HCT116 (cell line): ENCODE measurements at regions not wholly inside any gene's neighbourhood (a gene's known extent, or its start where the extent isn't known, plus 50 kb on each side); places are given as distances from the start of the nearest gene placed in this dataset.
"Not testable (repeated sequence)": the region's sequence is repeated elsewhere in the genome, so short reads cannot be mapped to it uniquely, and the experiment has no call there.

Experiments
- ATAC-seq: fragments of 200-7000 bp; cut with Tn5 transposase; 2 replicates; pipeline ENCODE4 v1.9.1; 2020; ENCODE audit warnings: mild to moderate bottlenecking, moderate library complexity
- BruUV-seq: library from RNA; stranded (reverse); fragments of 400-500 nt; replicated peaks from 2 replicates; lab custom pipeline; 2021; lab: Mats Ljungman, UMichigan
- CTCF ChIA-PET: fragments of 300-600 bp; sonication (Branson Sonifier 250); formaldehyde crosslinking; loops from one replicate; lab custom pipeline; 2021; ENCODE audit warnings: antibody characterized with exemption; lab: Charles Lee
- POLR2A ChIA-PET: fragments of 300-600, 350-600 bp; sonication (Branson Sonifier 250); formaldehyde crosslinking; loops from one replicate; lab custom pipeline; 2021; ENCODE audit warnings: antibody characterized with exemption; lab: Charles Lee
- RAD21 ChIA-PET, 2 experiments: fragments of 300-600 bp; sonication (Branson Sonifier 250); formaldehyde crosslinking; loops; one replicate each; lab custom pipeline; 2023; ENCODE audit warnings: low total read pairs in 2 of 2; ENCODE audit not compliant: uncharacterized antibody in 2 of 2, unreplicated experiment in 2 of 2, low non-redundant PET in 1 of 2; lab: Charles Lee
- DNase-seq: peaks from one replicate; pipeline ENCODE4 v3.0.0-alpha.2; 2010; ENCODE audit warnings: low read depth, low spot score
- H2AFZ ChIP-seq: fragments of 200-600 bp; shearing (Covaris generic), sonication (generic); 2 replicates; pipeline ENCODE4 v1.6.1; 2017; ENCODE audit warnings: low read depth, mixed run types, mixed read lengths, antibody characterized with exemption, low read length; ENCODE audit not compliant: poor library complexity, severe bottlenecking
- H3K27ac ChIP-seq: 2 replicates; pipeline ENCODE4 v1.5.1; 2012; ENCODE audit warnings: low read depth, low read length
- H3K27me3 ChIP-seq: fragments of 200-600 bp; sonication (generic); 2 replicates; pipeline ENCODE4 v1.6.1; 2016; ENCODE audit warnings: mixed run types, low read length, mixed read lengths; ENCODE audit not compliant: insufficient read depth
- H3K36me3 ChIP-seq, 2 experiments: fragments of 200-500 bp in 1 of 2; fragments of 200-600 bp in 1 of 2; sonication (Bioruptor generic) in 1 of 2; sonication (generic) in 1 of 2; 2 replicates each; pipeline versions ENCODE4 v1.5.1 to v1.6.1; 2014 to 2016; ENCODE audit warnings: low read length in 2 of 2, inconsistent platforms in 1 of 2, mixed read lengths in 1 of 2, mixed run types in 1 of 2; ENCODE audit not compliant: insufficient read depth in 2 of 2, control insufficient read depth in 1 of 2
- H3K4me1 ChIP-seq, 2 experiments: fragments of 200-600 bp in 1 of 2; sonication (generic) in 1 of 2; 2 replicates each; pipeline versions ENCODE4 v1.5.1 to v1.6.1; 2012 to 2017; ENCODE audit warnings: low read length in 2 of 2, inconsistent platforms in 1 of 2, mild to moderate bottlenecking in 1 of 2, mixed read lengths in 1 of 2, mixed run types in 1 of 2, moderate library complexity in 1 of 2; ENCODE audit not compliant: insufficient read depth in 2 of 2, control insufficient read depth in 1 of 2
- H3K4me2 ChIP-seq: fragments of 200-600 bp; sonication (generic); 2 replicates; pipeline ENCODE4 v1.6.1; 2017; ENCODE audit warnings: mixed run types, low read length, mixed read lengths
- H3K4me3 ChIP-seq, 2 experiments: fragments of 200-600 bp in 1 of 2; sonication (generic) in 1 of 2; replicated peaks in 1 of 2; 2 replicates each; pipeline ENCODE4 v1.5.1; 2011 to 2016; ENCODE audit warnings: low read length in 2 of 2, control low read depth in 1 of 2, low read depth in 1 of 2, mild to moderate bottlenecking in 1 of 2, mixed read lengths in 1 of 2, mixed run types in 1 of 2
- H3K79me2 ChIP-seq: fragments of 200-600 bp; sonication (generic); 2 replicates; pipeline ENCODE4 v1.6.1; 2017; ENCODE audit warnings: mild to moderate bottlenecking, mixed run types, low read length, moderate library complexity, mixed read lengths; ENCODE audit not compliant: insufficient read depth
- H3K9ac ChIP-seq: fragments of 200-600 bp; sonication (generic); 2 replicates; pipeline ENCODE4 v1.6.1; 2016; ENCODE audit warnings: low read length, mixed read lengths
- H3K9me2 ChIP-seq: fragments of 200-600 bp; sonication (generic), shearing (Covaris generic); 2 replicates; pipeline ENCODE4 v1.6.1; 2017; ENCODE audit warnings: mixed run types, mild to moderate bottlenecking, moderate library complexity; ENCODE audit not compliant: insufficient read depth
- H3K9me3 ChIP-seq, 2 experiments: fragments of 200-500 bp in 1 of 2; fragments of 200-600 bp in 1 of 2; sonication (Bioruptor generic) in 1 of 2; sonication (generic) in 1 of 2; 2 replicates each; pipeline ENCODE4 v1.6.1; 2014 to 2017; ENCODE audit warnings: low read length in 2 of 2, mixed read lengths in 2 of 2, inconsistent platforms in 1 of 2, low read depth in 1 of 2, mild to moderate bottlenecking in 1 of 2, mixed run types in 1 of 2, moderate library complexity in 1 of 2; ENCODE audit not compliant: control insufficient read depth in 1 of 2, insufficient read depth in 1 of 2
- H4K20me1 ChIP-seq: fragments of 200-600 bp; sonication (generic), shearing (Covaris generic); 2 replicates; pipeline ENCODE4 v1.6.1; 2017; ENCODE audit warnings: mixed run types, mild to moderate bottlenecking, moderate library complexity; ENCODE audit not compliant: insufficient read depth
- ATF3 ChIP-seq: IDR thresholded peaks from 2 replicates; pipeline ENCODE4 v1.6.1; 2012
- CBX3 ChIP-seq: IDR thresholded peaks from 2 replicates; pipeline ENCODE4 v1.6.1; 2012; ENCODE audit warnings: low read depth
- EZH2phosphoT487 ChIP-seq: fragments of 200-600 bp; IDR thresholded peaks from 2 replicates; pipeline ENCODE4 v1.6.1; 2018; ENCODE audit warnings: antibody characterized with exemption, borderline replicate concordance
- FOSL1 ChIP-seq: IDR thresholded peaks from 2 replicates; pipeline ENCODE4 v1.6.1; 2012; ENCODE audit warnings: low read depth
- POLR2A ChIP-seq: IDR thresholded peaks from 2 replicates; pipeline ENCODE4 v1.7.0; 2011; ENCODE audit warnings: borderline replicate concordance; ENCODE audit not compliant: insufficient read depth, insufficient read length; ENCODE audit errors: extremely low read depth
- POLR2AphosphoS5 ChIP-seq: IDR thresholded peaks from 2 replicates; pipeline ENCODE4 v1.6.1; 2011; ENCODE audit warnings: mild to moderate bottlenecking, low read depth, low read length, moderate library complexity
- RAD21 ChIP-seq: IDR thresholded peaks from 2 replicates; pipeline ENCODE4 v1.6.1; 2012; ENCODE audit warnings: low read depth, mild to moderate bottlenecking
- SIN3A ChIP-seq: IDR thresholded peaks from 2 replicates; pipeline ENCODE4 v1.6.1; 2012; ENCODE audit warnings: low read depth
- SP1 ChIP-seq: IDR thresholded peaks from 2 replicates; pipeline ENCODE4 v1.6.1; 2012; ENCODE audit warnings: low read depth
- TCF7L2 ChIP-seq: IDR thresholded peaks from 2 replicates; pipeline ENCODE4 v1.7.0; 2011; ENCODE audit warnings: borderline replicate concordance, inconsistent platforms; ENCODE audit not compliant: insufficient read depth, insufficient read length; ENCODE audit errors: extremely low read depth
- ZBTB33 ChIP-seq: IDR thresholded peaks from 2 replicates; pipeline ENCODE4 v1.6.1; 2011; ENCODE audit warnings: mild to moderate bottlenecking, low read length, moderate library complexity; ENCODE audit not compliant: insufficient replicate concordance; ENCODE audit errors: extremely low read depth
- ZFX ChIP-seq: fragments of 450-650 bp; IDR thresholded peaks from 2 replicates; pipeline ENCODE4 v1.6.1; 2017
- ZNF274 ChIP-seq: fragments of 200-500 bp; sonication (Bioruptor generic); IDR thresholded peaks from 2 replicates; pipeline ENCODE4 v1.6.1; 2014; ENCODE audit warnings: mild to moderate bottlenecking, low read depth, low read length, inconsistent platforms
- intact Hi-C: fragments of 100-400 bp; cut with micrococcal nuclease; formaldehyde crosslinking; loops from 2 replicates; pipeline ENCODE4 v1.10.0; 2022
- TF ChIP-seq, protein P1 (sequence below): IDR thresholded peaks from 2 replicates; pipeline ENCODE4 v1.6.1; 2012; ENCODE audit warnings: low read depth

GRCh38 chr3:194959217-194959616 is 273.5 kb downstream of the FAM43A start:
- no peak overlapping the region for H3K4me2 ChIP-seq
- CTCF ChIA-PET: no interaction called here
- no peak overlapping the region for H3K9ac ChIP-seq
- no peak overlapping the region for H3K4me3 ChIP-seq
- no peak for ATAC-seq
- DNase-seq: no peak
- no peaks in the 10 kb centered on the region for H3K9me3 ChIP-seq
- TF ChIP-seq RAD21: no peak
- no peak for TF ChIP-seq ZBTB33
- no peak for TF ChIP-seq POLR2AphosphoS5
- no peak for TF ChIP-seq POLR2A
- TF ChIP-seq ATF3: no peak
- TF ChIP-seq, protein P1, sequence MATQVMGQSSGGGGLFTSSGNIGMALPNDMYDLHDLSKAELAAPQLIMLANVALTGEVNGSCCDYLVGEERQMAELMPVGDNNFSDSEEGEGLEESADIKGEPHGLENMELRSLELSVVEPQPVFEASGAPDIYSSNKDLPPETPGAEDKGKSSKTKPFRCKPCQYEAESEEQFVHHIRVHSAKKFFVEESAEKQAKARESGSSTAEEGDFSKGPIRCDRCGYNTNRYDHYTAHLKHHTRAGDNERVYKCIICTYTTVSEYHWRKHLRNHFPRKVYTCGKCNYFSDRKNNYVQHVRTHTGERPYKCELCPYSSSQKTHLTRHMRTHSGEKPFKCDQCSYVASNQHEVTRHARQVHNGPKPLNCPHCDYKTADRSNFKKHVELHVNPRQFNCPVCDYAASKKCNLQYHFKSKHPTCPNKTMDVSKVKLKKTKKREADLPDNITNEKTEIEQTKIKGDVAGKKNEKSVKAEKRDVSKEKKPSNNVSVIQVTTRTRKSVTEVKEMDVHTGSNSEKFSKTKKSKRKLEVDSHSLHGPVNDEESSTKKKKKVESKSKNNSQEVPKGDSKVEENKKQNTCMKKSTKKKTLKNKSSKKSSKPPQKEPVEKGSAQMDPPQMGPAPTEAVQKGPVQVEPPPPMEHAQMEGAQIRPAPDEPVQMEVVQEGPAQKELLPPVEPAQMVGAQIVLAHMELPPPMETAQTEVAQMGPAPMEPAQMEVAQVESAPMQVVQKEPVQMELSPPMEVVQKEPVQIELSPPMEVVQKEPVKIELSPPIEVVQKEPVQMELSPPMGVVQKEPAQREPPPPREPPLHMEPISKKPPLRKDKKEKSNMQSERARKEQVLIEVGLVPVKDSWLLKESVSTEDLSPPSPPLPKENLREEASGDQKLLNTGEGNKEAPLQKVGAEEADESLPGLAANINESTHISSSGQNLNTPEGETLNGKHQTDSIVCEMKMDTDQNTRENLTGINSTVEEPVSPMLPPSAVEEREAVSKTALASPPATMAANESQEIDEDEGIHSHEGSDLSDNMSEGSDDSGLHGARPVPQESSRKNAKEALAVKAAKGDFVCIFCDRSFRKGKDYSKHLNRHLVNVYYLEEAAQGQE: no peak
- no peak for TF ChIP-seq TCF7L2
- TF ChIP-seq ZFX: no peak
- no peak for TF ChIP-seq ZNF274
- no peak for TF ChIP-seq SIN3A
- no peak for TF ChIP-seq CBX3
- TF ChIP-seq EZH2phosphoT487: no peak
- no peak for TF ChIP-seq FOSL1
- TF ChIP-seq SP1: no peak
- no peaks in the 10 kb centered on the region for H3K36me3 ChIP-seq
- POLR2A ChIA-PET: no interaction called here
- no peaks in the 10 kb centered on the region for H3K4me1 ChIP-seq
- no peaks in the 10 kb centered on the region for H4K20me1 ChIP-seq
- no peak overlapping the region for H3K27ac ChIP-seq
- RAD21 ChIA-PET: no interaction called here
- intact Hi-C loops: no loop called here
- no TSS peak for BruUV-seq
- no peaks in the 10 kb centered on the region for H3K27me3 ChIP-seq
- H2AFZ ChIP-seq: no peak overlapping the region
- no peaks in the 10 kb centered on the region for H3K9me2 ChIP-seq
- H3K79me2 ChIP-seq: no peaks in the 10 kb centered on the region

- BruUV-seq, POLR2A ChIA-PET: not testable (repeated sequence)
Measured at GRCh38 chr3:194959666-194960065, 274.0 kb downstream of the FAM43A start.

More at GRCh38 chr3:194959666-194960065, 274.0 kb downstream of the FAM43A start:
- H3K9ac ChIP-seq, H2AFZ ChIP-seq, H3K9me3 ChIP-seq, H3K36me3 ChIP-seq, H3K4me2 ChIP-seq, intact Hi-C loops, RAD21 ChIA-PET, H3K79me2 ChIP-seq, H3K4me3 ChIP-seq, H3K27ac ChIP-seq, ATAC-seq, CTCF ChIA-PET, DNase-seq, H3K9me2 ChIP-seq, H3K4me1 ChIP-seq, H4K20me1 ChIP-seq, H3K27me3 ChIP-seq: not testable (repeated sequence)
